Breast epithelium (tissue), 4 donors: ENCODE measurements at regions not wholly inside any gene's neighbourhood (a gene's known extent, or its start where the extent isn't known, plus 50 kb on each side); places are given as distances from the start of the nearest gene placed in this dataset.

Source experiments
- DNase-seq, 2 donors: peaks; one replicate each; pipeline ENCODE4 v3.0.0-alpha.2; 2019; ENCODE audit warnings: low spot score in 2 of 2
- H3K27ac ChIP-seq, 2 donors: fragments of 200-600 bp; sonication (generic) in 1 of 2; one replicate each; pipeline ENCODE4 v1.5.1; 2016 to 2019; ENCODE audit warnings: mild to moderate bottlenecking in 1 of 2
- H3K27me3 ChIP-seq, 2 donors: fragments of 200-600 bp; sonication (generic) in 1 of 2; one replicate each; pipeline versions ENCODE4 v1.5.1 to v1.6.0; 2017 to 2019; ENCODE audit warnings: control low read depth in 1 of 2, mild to moderate bottlenecking in 1 of 2
- H3K36me3 ChIP-seq: fragments of 200-600 bp; one replicate; pipeline ENCODE4 v1.5.1; 2019
- H3K4me1 ChIP-seq, 2 donors: fragments of 200-600 bp; sonication (generic); one replicate each; pipeline ENCODE4 v1.5.1; 2016 to 2019; ENCODE audit warnings: control low read depth in 1 of 2
- H3K4me3 ChIP-seq, 3 donors: fragments of 200-600 bp; sonication (generic); 1 replicate in 2 of 3; 2 replicates in 1 of 3; pipeline ENCODE4 v1.5.1; 2016 to 2019; ENCODE audit warnings: mild to moderate bottlenecking in 3 of 3, moderate library complexity in 2 of 3
- H3K9me3 ChIP-seq, 2 donors: fragments of 200-600 bp; sonication (generic) in 1 of 2; one replicate each; pipeline ENCODE4 v1.5.1; 2016 to 2019; ENCODE audit warnings: control low read depth in 1 of 2
- CTCF ChIP-seq, 3 donors: fragments of 450-650 bp; IDR thresholded peaks; one replicate each; pipeline ENCODE4 v1.5.1; 2016 to 2017; ENCODE audit warnings: antibody characterized with exemption in 3 of 3, mild to moderate bottlenecking in 3 of 3, moderate library complexity in 3 of 3
- POLR2A ChIP-seq: fragments of 450-650 bp; IDR thresholded peaks from one replicate; pipeline ENCODE4 v1.6.1; 2016; ENCODE audit warnings: antibody characterized with exemption, mild to moderate bottlenecking, moderate library complexity
- POLR2AphosphoS5 ChIP-seq, 3 donors: sonication (generic); formaldehyde crosslinking; IDR thresholded peaks; one replicate each; pipeline ENCODE4 v1.6.1; 2017; ENCODE audit warnings: antibody characterized with exemption in 3 of 3
- intact Hi-C: fragments of 100-400 bp; cut with DNase I; formaldehyde crosslinking; loops from one replicate; pipeline ENCODE4 v1.15.1; 2023; ENCODE audit warnings: low total_unique reads

DNA sequence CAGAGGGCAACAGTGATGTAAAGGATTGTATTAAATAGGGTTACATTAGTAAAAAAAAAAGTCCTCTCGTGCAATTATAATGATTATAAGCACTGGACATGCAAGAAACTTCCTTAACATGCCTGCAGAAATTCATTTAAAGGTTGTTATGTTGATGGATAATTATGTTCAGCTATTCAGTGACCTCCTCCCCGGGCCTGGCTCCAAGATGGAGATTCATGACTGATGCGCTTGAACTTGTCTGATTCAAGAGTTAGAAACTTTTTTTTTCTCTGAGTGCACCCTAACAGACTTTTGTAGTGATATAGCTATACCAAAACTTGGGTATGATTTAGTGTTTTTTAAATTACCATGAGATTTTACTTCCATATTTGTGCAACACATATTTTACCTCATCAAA is 1170.0 kb upstream of the CITED2 start:
- H3K36me3 ChIP-seq, result no peaks in the 10 kb centered on the region
- H3K4me3 ChIP-seq, result no peak overlapping the region
- DNase-seq, result no peak
- H3K27ac ChIP-seq, result no peak overlapping the region
- no peaks in the 10 kb centered on the region for H3K9me3 ChIP-seq
- intact Hi-C loops, result no loop called here
- no peak for TF ChIP-seq POLR2AphosphoS5 (IDR thresholded peaks at IDR 0.05)
- no peak for TF ChIP-seq CTCF (IDR thresholded peaks at IDR 0.05)
- H3K27me3 ChIP-seq, result no peaks in the 10 kb centered on the region
- no peaks in the 10 kb centered on the region for H3K4me1 ChIP-seq

GRCh38 chr6:140542863-140543262 is 1168.4 kb upstream of the CITED2 start:
- TF ChIP-seq POLR2AphosphoS5 (IDR thresholded peaks at IDR 0.05) (no peak), CTCF (IDR thresholded peaks at IDR 0.05) (no peak), POLR2A (no peak)
- no peaks in the 10 kb centered on the region for H3K4me1 ChIP-seq
- no peak for DNase-seq
- no peaks in the 10 kb centered on the region for H3K9me3 ChIP-seq
- no peak overlapping the region for H3K27ac ChIP-seq
- intact Hi-C loops, result no loop called here
- no peaks in the 10 kb centered on the region for H3K36me3 ChIP-seq
- no peak overlapping the region for H3K4me3 ChIP-seq
- no peaks in the 10 kb centered on the region for H3K27me3 ChIP-seq

DNA sequence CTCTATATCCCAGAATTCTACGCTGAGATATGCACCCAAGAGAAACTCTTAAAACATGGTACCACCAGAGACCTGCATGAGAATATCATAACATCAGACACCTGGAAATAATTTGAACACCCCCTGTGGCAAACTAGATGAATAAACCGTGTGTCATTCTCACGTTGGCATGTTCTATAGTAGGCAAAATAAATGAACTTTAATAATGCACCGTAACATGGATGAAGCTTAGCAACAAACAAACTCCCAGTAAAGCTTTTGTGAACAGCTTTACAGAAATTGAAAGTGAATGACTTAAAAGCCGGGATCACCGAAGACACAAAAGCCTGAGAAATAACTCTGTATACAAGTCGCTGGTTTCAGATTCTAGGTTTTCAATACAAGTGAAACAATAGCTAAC is 1166.8 kb upstream of the CITED2 start:
- Histone ChIP-seq H3K27me3 (no peaks in the 10 kb centered on the region), H3K4me1 (no peaks in the 10 kb centered on the region), H3K9me3 (no peaks in the 10 kb centered on the region), H3K27ac (no peak overlapping the region), H3K4me3 (no peak overlapping the region), H3K36me3 (no peaks in the 10 kb centered on the region)
- intact Hi-C loops, result no loop called here
- DNase-seq, result no peak
- TF ChIP-seq POLR2AphosphoS5 (IDR thresholded peaks at IDR 0.05) (no peak), CTCF (IDR thresholded peaks at IDR 0.05) (no peak), POLR2A (no peak)

- Histone ChIP-seq H3K36me3 (no peaks in the 10 kb centered on the region), H3K27me3 (no peaks in the 10 kb centered on the region), H3K27ac (no peak overlapping the region), H3K9me3 (peaks cover 0 to under 1% of the 10 kb centered on the region in 2 donors), H3K4me3 (no peak overlapping the region), H3K4me1 (no peaks in the 10 kb centered on the region)
- intact Hi-C loops, result no loop called here
- no peak for DNase-seq
- no peak for TF ChIP-seq POLR2AphosphoS5 (IDR thresholded peaks at IDR 0.05)
- no peak for TF ChIP-seq POLR2A
- TF ChIP-seq CTCF (IDR thresholded peaks at IDR 0.05), result no peak
Measured at GRCh38 chr6:140540743-140541142, 1166.3 kb upstream of the CITED2 start.

DNA sequence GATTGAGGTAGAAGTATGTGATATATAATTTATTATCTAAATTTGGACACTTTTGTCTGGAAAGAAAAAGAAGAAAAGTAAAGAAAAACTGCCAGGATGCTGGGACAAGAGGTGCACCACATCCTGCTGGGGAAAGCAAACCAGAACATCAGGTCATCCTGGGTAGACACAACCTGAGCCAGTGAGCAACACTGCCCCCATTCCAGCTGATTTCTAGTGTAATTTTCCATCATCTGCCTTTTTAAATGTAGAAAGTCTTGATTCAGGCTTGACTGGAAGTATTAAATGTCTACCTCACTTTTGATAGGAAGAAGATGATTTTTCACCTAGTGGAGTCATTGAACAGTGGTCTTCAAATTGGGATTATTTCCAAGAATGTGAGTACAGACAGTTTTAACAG is 1164.5 kb upstream of the CITED2 start:
- peak overlapping the region; percentile 73 to 76 for H3K27ac ChIP-seq
- intact Hi-C loops, result no loop called here

More for the DNA sequence above, 1164.5 kb upstream of the CITED2 start:
- TF ChIP-seq POLR2AphosphoS5 (IDR thresholded peaks at IDR 0.05) (no peak), CTCF (IDR thresholded peaks at IDR 0.05) (no peak), POLR2A (no peak)
- peaks cover 0 to 8% of the 10 kb centered on the region in 2 donors for H3K9me3 ChIP-seq
- no peak overlapping the region for H3K4me3 ChIP-seq
- no peaks in the 10 kb centered on the region for H3K36me3 ChIP-seq
- no peaks in the 10 kb centered on the region for H3K4me1 ChIP-seq
- no peaks in the 10 kb centered on the region for H3K27me3 ChIP-seq
- no peak for DNase-seq
